GM21515 (cell line): ENCODE measurements at regions not wholly inside any gene's neighbourhood (a gene's known extent, or its start where the extent isn't known, plus 50 kb on each side); places are given as distances from the start of the nearest gene placed in this dataset.
A peak's percentile ranks its signal among the peaks of the same experiment; 100 is the strongest.

ENCODE experiments used
- ATAC-seq: cut with Tn5 transposase; IDR thresholded peaks from one replicate; pipeline ENCODE4 v1.9.1; 2021; ENCODE audit not compliant: unreplicated experiment

DNA sequence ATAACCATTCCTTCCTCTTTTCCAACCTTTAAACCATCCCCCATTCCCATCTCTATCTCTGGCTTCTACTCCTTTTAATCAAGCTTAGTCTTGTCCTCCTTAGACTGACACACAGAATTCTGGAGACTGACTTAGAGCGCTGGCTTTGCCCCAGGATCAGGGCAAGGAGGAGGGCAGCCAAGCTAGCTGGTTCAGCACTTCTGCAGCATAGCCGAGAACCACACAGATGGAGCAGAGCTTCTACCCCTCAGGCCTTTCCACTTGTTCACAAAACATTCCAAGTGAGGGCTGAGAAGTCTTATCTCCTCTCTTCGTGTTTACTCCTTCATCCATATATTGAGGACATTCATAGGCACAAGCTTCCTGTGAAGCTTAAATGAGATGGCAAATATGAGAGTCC lies 246.5 kb upstream of the PEX5L start:
- ATAC-seq: no peak

DNA sequence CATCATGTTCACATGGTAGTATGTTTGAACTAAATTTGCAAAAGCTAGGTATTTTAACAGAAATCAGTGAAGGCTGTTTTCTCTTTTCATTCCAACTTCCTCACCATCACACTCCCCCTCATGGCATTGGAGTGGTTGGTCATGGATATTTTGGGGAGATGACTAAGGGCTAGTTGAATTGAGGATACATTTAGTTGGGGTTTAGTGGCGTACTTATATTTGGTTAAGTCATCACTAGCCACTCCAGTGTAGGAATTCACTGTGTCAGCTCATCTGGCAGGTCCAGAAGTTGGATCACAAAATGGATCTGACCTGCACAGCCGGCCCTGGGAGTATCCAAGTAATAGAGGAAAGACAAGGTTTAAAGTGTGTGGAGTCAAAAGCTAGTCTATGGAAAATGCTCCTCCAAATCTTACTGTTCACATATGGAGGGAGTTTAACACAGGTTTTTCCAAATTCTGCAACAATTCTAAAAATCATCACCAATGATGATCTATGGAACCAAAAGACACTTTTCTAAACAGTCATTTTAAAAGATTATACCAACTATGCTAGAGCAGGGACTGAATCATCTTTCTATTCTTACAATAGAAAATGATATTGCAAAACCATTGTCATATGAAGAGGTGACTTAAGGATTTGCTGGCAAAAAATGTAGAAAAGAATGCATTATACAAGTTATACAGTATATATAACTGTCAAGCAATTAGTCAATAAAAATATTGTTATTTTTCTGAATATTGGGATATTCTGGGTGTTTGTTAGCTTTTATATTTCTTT lies 247.8 kb upstream of the PEX5L start:
- ATAC-seq: no peak

- no peak for ATAC-seq
These were observed 251.0 kb upstream of the PEX5L start for GRCh38 chr3:180287703-180288102.

GRCh38 chr3:180288816-180289215 lies 252.1 kb upstream of the PEX5L start:
- ATAC-seq: no peak

DNA sequence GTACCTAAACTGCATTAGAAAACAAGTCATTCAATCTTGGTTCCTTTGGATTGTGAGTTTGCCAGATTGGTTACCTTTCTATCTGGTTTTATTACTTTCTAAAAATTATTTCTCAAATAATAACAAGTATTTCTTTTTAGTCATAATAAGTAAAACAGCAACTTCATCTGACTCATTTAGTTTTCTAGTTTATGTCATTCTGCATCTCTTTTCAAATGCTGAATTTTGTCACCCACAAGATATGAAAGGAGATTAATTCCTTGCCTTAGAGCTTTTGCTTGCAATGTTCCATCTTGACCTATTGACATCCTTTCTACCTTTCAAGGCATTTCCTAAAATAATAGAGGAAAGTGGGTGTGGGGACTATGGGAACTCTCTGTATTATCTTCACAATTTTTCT lies 253.6 kb upstream of the PEX5L start:
- ATAC-seq: no peak

- no peak for ATAC-seq
These were observed 257.7 kb upstream of the PEX5L start for GRCh38 chr3:180294282-180295027.

DNA sequence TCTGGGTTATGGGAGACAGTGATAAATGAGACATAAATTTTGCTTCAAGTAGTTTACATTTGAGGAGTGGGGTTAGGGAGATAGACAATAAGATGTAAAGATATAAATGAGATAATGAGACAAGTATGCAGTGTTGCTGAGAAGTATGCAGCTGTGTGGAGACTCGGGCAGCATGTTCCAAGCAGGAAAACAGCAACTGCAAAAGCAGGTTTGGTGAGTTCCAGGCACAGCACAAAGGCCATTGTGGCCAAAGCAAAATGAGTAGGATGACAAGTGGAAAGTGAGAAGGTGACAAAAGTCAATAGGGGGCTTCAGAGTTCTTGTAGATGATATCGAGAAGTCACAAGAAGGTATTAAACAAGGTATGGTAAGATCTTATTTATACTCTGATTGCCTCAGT lies 259.1 kb upstream of the PEX5L start:
- ATAC-seq: no peak

DNA sequence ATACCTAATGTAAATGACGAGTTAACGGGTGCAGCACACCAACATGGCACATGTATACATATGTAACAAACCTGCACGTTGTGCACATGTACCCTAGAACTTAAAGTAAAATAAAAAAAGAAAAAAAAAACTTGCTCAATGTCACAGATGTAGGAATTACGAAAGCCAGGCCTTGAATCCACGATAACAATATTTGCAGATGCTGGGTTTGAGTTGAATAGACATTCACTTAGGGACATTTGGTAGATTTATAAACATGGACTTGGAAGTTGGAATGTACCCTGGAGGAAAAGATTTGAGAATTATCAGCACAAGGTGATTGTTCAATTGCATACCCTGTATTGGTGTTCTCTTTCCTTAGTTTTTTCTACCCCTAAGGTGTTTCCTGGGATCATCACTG lies 260.2 kb upstream of the PEX5L start:
- ATAC-seq: no peak

DNA sequence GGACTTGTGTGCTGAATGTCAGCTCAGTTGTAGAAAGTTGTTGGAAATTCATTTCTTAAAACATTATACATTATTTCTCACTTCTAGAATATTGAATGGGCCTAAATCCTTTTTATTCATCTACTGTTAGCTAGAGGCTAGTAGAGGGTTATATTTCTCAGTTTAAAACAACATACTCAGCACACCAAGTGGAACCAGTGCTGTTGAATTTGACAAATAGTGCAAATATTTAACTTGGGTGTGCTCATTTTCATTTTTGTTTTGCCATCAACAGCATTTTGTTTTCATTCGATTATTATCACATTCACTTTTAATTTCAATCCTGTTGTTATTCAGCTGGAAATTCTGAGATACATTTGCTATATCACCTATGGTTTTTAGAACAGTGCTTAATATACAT lies 269.4 kb upstream of the PEX5L start:
- ATAC-seq: no peak

DNA sequence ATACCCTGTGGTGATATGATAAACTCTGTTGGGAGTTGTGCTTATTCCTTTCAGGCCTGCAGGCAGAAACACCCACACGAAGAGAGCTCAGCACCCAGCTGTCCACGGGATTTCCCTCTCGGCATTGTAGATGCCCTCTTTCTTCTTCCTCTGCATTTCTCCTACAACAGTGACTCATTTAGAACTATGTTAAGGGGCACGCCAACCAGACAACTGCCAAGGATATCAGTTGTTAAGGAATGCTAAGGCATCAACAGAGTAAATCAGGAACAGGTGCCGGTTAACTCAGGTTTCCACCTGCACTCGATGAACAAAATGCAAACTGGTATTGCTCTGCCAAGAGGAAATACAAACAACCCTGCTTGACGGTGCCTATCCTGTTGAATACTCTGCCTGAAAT lies 270.0 kb upstream of the PEX5L start:
- ATAC-seq: no peak

- ATAC-seq: no peak
These were observed 274.5 kb upstream of the PEX5L start for GRCh38 chr3:180311242-180311641.

DNA sequence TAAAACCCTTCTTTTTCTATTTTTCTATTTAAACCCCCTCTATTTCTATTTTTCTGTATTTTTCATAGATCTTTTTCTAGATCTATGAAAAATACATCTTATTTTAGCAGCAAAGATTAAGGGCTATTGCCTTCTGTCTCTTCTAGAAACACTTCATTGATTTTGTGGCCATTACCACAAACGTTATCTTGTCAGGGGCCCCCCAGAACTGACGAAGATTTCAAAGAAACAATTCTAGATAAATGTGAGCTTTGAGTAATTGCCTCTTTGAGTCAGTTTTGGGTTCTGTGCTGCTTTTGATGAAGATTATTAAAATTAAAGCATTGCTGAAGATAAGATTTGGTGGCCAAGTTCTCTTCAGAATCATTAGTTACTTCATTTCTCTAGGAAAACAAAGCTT lies 279.6 kb upstream of the PEX5L start:
- no peak for ATAC-seq

DNA sequence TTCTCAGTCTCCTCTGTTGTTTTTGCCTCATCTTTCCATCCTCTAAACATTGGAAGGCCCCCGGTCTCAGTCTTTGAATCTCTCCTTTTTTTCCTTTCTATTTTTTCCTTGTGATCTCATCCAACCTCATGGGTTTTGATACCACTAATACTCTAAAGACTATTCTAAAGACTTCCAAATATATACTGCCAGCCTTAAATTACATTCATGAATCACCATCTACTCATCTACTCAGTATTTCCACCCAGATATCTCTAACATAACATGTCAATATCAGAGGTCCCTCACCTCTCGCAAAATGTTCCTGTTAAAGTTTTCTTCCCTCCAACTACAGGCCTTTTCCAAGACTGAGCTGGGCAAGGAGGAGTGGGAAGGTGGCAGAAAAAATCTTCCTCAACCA lies 282.5 kb upstream of the TTC14 start:
- ATAC-seq: no peak

GRCh38 chr3:180320631-180321030 lies 281.3 kb upstream of the TTC14 start:
- no peak for ATAC-seq

- no peak for ATAC-seq
These were observed 280.4 kb upstream of the TTC14 start for GRCh38 chr3:180321534-180321933.

- no peak for ATAC-seq
These were observed 279.1 kb upstream of the TTC14 start for GRCh38 chr3:180322829-180323228.

GRCh38 chr3:180324791-180325190 lies 277.2 kb upstream of the TTC14 start:
- no peak for ATAC-seq

DNA sequence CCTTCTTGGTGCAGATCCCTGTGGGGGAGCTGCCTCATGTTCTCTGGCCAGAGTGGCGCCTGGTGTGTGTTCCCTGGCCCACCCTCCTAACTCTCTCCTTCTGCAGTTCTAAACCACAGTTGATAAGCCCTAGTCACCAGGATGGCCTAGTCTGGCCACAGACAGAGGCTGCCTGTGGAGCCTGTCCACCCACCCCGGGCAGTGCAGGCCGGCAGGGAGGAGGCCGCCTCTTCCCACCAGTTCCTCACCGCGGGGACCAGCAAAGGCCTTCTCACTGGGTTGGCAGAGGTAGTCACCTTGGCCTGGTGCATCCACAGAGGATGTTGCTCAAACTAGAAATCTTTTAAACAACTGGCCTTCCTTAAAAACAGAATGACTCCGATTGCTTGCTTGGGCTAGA lies 276.4 kb upstream of the TTC14 start:
- ATAC-seq: no peak

DNA sequence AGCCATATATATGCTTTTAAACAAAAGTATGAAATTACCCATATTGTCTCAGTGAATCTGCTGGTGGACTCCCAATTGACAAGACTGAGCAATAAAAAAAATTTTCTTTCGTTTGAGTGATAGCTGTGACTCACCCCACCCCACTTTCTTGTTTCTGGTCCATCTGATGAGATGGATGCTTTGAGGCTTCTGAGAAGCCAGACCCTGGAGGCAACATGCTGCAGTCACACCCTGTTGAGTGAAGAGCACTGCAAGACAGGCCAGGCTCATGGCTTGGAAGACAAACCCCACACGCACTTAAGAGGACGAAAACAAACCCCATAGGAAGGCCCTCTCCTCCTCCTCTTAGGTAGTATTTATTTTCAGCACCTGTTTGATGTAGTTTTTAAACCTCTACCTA lies 276.0 kb upstream of the TTC14 start:
- ATAC-seq: no peak

DNA sequence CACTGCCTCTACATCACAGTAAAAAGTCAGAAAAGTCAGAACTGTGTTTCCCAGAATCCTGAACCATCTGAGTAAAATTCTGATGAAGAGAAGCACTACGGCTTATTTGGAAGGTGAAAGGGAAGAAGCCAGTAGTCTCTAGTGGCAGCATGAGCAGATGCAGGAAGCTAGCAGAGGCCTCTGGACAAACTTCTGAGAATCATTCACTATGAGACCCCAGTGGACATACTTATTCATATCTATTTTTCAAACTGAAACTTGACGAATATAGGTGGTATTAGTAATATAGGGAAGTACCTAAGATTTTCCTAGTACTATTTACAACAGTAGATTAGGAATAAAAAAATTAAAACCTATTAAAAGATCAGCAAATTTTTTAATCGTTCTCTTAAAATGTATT lies 272.8 kb upstream of the TTC14 start:
- ATAC-seq: peak; percentile 67

GRCh38 chr3:180329847-180330246 lies 272.1 kb upstream of the TTC14 start:
- no peak for ATAC-seq

DNA sequence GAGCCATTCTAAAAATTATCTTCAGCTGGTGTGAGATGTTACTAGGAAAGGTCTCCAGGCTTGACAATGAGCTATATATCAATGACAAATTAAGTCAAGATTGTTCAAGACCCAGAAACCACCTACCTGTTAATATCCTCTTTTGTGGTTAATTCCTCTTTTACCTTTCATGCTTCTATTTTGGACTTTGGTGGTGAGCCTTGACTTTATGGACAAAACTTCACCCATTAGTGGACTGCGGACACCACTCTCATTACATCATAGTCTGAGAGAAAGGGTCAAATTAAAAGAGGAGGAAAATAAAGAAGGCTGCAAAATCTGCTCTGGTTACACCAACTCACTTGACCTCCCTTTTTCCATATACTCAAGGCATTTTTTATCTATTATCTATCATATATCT lies 271.5 kb upstream of the TTC14 start:
- no peak for ATAC-seq

GRCh38 chr3:180332608-180333007 lies 269.4 kb upstream of the TTC14 start:
- peak; percentile 72 for ATAC-seq
